NCI-H526 (cell line): ENCODE measurements at regions not wholly inside any gene's neighbourhood (a gene's known extent, or its start where the extent isn't known, plus 50 kb on each side); places are given as distances from the start of the nearest gene placed in this dataset.
A peak's percentile ranks its signal among the peaks of the same experiment; 100 is the strongest.
"Not testable (repeated sequence)": the region's sequence is repeated elsewhere in the genome, so short reads cannot be mapped to it uniquely, and the experiment has no call there.

Experiments
- DNase-seq, 2 experiments: peaks; one replicate each; lab custom pipeline; 2025; lab: John Stamatoyannopoulos, UW

DNA sequence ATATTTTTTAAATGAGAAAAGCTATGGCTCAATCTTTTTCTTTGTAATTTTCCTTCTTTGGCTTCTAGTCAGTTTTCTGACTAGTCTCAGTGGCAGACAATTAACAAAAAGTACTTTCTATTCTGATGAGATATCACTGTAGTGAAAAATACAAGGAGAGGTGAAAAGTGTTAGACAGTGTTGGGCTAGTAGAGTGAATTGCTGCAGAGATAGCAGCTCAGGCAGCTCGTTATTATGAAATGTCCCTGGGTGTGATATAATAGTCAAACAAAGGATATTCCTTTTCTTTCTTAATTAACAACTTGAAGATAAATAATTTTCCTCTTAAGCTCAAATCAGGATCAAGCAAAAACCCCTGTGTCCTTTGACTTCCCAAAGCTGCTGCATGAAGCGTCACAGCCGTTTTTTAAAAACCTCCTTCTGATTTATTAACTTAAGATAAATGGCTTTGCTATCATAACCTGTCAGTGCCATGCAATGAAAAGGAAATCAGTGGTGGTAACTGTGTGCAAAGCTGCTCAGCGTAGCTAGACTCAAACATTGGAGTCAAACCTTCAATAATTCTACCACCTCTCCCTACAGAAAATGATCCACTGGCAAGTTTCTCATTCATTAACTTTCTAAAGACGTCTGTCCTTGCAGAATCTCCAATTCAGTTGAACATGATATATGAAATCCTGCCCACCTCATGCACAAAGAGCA lies 646.6 kb upstream of the PTBP2 start:
- DNase-seq: no peak

DNA sequence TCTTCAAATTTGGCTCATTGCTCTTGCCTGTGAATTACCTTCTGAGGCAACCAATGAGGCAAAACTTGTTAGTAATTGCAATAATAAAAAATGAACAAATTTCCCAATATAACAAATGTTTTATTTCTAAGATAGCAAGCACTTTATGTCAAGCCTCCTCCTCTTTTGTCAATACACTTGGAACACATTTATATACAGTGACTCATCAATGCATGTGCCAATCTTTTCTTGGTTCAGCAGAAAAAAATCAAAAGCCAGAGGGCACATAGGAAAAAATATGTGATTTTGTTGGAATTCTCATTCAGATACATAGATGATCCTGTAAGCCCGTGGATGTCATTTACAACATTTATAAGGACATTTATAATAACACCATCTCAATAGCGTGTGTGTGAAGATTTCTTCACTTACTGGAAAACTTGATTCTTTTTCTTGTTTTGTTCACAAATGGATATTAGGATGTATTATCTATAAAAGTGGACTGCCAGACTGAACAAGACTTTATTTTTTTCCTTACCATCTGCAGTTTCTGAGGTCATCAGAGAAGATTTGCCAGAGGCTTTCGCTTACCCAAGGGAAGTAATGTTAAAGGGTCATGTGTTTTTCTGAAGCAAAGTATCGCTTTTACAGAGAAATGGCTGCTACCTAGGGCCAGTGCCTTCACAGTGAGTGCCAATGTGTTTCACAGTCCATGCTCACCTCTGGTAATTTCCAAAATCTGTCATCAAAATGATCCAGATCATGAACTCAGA lies 645.7 kb upstream of the PTBP2 start:
- no peak for DNase-seq

DNA sequence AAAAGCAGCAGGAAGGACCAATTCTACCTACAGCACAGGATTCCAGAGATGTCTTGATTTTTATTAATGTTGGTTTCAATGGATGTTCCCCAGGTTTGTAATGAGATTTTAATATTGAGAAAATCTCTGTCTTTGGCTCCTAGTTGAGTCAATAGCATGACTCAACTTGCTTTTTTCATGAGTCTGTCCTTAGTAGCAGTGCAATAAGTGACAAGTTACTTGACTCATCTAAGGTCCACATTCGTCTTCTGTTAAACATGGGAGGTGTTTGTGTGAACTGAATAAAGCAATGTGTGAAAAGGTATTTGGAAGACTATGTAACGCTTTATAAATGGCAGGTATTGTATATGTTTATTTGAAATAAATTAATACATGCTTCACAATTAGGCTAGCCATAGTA lies 645.0 kb upstream of the PTBP2 start:
- no peak for DNase-seq

DNA sequence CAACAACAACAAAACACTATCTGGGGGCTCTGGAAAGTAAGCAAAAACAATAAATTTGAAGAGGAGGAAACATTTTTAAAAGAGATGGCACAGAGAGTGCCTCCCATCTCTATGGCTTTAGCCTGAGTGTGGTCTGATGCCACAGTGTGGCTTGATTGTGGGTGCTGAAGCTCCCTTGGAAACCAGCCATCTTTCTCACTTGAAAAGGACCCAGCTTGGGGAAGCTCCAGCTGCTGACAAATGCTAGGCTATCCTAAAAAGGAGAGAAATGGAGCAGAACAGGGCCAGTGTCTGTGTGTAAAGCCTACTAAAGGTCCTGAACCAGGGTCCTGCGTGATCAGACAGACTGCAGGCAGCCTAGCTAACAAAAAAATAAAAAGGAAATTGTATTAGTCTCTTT lies 642.0 kb upstream of the PTBP2 start:
- DNase-seq: no peak

DNA sequence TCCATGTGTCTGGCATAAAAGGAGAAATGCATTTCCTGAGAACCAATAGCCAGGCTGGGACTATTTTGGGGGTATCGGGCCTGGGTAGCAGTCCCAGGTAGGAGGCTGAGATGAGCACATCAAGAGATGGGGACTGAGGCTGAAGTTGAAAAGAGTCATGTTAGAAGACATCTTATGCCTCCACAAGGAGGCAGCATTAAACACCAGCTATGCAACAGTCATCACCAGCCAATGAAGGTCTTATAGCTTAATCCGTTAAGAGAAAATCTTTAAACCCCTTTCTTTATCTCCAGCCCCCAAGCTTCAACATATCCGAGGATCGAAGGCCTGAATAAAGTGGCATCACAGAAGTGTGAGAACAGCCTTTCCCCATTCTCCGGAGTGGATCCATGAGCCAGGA lies 640.7 kb upstream of the PTBP2 start:
- DNase-seq: peak in 1 of 2 experiments; percentile 17

DNA sequence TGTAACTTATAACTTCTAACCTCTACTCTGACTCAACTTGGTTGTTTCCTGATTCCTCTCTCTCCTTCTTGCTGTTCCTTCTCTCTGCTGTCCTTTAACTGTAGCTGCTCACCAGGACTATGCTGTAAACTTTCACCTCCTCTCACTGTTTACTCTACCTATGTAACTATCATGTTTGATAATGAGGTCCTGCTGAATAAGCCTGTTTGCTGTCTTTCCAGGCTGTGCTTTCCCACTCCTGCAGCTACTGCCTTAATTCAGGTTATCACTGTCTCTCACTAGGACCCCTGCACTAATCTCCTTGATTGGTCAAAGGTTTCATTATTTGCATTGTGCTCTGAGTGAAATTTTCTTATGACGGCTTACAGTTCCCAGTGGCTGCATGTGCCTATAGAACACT lies 633.9 kb upstream of the PTBP2 start:
- no peak for DNase-seq

DNA sequence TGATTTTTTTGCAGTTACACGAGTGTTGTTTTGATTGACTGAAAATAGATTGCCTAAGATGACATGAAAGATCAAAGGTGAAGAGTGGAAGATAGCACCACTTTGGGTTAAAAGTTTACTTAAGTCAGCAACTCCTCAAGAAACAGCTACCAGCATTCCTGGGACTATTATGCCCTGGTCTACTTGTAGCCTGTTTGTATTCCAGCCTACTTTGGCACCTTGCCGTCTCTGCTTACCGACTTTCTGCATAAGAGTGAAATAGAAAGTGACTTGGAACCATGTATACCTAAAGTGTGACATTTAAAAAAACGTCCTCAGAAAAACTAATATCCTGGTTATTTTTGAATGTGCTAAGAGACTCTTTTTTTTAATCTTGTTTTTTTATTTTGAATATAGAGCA lies 631.5 kb upstream of the PTBP2 start:
- no peak for DNase-seq

DNA sequence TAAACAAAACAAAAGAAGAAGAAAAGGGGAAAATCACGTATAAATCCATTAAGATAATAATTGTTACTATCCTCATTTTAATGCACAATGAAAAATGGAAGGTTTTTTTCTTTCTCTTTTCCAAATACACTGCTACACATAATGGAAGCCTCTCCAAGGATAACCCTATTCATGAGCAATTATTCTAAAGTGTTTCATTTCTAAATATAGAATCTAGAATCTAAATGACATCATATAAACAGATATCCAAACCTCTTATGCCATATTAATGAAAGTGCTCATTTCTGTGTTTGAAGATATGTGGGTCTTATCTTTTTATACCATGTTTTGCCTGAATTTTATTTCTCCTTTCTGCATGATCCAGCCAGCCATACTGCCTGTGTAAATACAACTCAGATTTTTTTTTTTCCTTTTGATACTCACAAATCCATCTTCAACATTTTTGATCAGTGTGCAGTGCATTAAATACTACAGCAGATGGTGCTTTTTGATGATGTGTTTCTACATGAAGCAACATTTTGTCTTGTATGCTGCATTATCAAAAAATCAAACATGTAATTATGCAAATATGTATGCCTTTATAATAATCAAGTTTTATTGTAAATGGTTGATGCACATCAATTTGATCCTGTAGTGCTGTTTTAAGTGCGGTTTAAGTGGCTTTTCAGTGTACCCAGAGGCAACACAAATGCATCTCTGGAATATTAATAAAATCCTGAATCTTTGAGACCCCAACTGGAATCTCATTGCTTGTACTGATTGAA lies 625.6 kb upstream of the PTBP2 start:
- DNase-seq: no peak

DNA sequence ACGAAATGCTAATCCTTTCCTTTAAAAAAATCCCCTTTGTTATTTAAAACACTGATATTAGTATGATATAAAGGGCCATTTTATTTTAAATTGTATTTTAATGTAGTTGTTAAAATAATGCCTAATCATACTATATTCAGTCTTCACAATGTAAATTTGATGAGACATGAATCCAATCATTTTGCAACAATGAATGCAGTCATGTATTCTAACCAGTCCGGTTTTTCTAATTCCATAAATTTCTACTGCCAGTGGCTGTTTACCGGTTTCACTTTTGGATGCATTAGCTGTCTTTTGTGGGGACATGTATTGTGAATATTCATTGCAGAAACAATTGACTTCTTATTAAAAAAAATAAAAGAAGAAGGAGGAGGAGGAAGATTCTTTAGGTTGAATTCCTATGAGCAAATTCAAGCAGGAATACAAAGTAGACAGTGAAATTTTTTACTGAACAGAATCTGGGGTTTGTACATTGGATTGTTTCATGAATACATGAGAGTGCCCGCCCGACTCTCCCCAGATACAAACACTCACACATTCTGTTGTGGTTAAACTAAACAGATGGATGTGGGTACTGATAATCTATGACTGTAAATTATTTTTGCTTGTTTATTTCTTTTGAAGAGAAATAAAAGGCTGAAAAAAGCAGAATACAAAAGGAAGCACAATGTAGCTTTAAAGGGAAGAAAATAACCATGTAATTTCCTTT lies 624.8 kb upstream of the PTBP2 start:
- DNase-seq: no peak

DNA sequence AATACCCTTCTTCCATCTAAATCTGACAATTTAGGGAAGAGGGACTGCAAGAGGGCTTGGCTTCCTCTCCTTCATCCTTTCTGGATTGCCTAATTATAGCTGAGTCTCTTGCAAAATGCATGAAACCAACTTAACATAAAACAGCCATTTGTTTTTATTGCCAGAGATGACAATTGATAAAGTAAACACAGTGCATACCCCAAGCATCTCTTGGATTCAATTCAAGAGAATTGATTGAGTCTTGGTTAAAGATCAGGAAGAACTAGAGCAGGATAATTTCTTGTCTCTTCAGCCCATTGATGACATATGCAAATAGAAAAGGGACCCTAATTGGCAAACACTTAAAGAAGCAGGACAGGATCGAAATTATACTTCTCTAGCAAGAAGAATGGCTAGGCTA lies 617.1 kb upstream of the PTBP2 start:
- DNase-seq: no peak

DNA sequence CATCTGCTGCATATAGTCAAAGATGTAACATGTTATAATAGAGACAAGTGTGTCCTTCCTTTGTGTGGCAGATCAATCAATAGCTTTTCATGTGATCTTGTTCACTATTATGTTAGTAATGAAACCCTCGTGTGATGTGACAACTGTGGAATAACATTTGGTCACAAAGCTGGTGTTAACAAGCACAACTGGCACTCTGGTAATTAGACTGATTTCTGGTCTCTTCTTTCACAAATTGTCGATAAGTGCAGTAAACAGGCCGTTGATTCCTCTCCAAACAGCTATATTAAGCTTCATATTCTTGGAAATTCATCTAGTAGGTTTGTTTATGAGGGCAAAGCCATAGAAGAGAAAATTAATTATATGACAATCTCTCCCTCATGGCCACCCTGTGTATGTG lies 616.7 kb upstream of the PTBP2 start:
- no peak for DNase-seq

DNA sequence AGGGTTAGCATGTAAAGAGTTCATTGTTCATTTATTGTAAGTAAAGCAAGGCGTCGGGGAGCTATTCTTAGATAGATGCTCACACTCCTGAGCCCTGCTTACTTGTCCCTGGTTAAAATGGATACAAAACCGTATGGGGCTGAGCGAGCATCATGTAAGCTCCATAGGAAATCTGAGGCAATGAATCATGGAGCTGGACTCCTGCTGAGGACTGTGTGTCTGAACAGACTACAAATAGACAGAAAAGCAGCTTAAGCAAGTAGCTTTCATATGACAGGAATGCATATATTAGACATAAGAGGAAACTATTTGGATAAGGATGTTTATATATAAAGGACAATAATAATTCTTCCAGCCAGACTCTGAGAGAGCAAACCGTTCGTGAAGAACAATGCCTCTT lies 604.9 kb upstream of the PTBP2 start:
- no peak for DNase-seq

DNA sequence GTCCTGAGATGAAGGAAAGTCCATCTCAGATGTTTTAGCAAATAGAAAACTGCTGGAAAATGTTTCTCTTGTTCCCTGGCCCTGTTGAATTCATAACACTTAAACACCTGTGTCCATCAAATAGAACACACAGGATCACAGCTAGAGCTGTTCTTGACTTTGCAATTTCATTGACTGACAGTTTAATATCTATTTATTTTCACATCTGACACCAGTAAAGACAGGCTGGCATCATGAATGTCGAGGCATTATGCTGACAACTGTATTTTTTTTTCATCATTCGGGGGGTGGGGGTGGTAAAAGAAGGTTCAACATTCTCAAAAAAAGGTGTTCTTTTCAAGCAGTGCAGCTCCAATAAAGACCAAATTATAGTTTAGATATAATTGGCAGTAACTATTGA lies 591.2 kb upstream of the PTBP2 start:
- DNase-seq: peak in 1 of 2 experiments; percentile 35

DNA sequence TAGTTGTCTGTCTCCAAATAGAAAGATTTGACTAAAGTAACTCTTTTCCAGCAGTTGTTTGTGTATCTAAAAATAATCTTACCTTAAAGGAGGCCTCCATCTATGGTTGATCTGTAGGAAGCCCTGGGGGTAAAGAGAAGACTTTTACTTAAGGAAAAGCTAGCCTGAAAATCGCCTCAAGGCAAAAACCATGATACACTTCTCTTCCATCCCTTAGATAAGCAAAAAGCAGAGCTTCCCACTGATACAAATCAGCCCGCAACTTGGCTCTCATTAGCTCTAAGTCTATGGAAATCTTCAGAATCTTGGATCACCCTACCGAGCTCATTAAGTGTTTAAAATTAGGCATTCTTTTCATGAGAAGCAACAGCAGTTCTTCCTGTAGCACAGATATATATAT lies 576.9 kb upstream of the PTBP2 start:
- DNase-seq: no peak

DNA sequence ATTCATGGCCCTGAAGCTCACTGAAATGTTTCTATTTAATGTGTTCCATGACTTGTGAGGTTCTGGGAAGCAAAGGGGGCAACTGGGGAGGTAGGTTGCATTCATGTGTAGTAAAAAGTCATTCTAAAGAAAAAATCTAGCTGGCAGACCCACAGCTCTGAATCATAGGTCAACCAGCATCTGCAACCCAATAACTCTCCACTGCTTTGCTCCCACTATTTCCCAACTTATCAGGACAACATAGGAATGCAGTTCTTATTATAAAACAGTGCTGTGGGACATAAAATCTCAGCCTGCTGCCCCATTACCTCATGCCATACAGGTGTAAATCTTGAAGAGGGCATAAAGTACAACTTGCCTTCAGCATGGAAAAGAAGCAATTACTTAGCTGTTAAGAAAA lies 576.1 kb upstream of the PTBP2 start:
- DNase-seq: no peak

DNA sequence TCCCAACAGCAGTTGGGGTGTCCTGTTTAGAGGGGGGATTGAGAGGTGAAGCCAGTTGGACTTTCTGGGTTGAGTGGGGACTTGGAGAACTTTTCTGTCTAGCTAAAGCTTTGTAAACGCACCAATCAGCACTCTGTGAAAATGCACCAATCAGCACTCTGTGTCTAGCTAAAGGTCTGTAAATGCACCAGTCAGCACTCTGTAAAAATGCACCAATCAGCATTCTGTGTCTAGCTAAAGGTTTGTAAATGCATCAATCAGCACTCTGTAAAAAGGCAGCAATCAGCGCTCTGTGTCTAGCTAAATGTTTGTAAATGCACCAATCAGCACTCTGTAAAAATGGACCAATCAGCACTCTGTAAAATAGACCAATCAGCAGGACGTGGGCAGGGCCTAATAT lies 568.6 kb upstream of the PTBP2 start:
- DNase-seq: not testable (repeated sequence)

DNA sequence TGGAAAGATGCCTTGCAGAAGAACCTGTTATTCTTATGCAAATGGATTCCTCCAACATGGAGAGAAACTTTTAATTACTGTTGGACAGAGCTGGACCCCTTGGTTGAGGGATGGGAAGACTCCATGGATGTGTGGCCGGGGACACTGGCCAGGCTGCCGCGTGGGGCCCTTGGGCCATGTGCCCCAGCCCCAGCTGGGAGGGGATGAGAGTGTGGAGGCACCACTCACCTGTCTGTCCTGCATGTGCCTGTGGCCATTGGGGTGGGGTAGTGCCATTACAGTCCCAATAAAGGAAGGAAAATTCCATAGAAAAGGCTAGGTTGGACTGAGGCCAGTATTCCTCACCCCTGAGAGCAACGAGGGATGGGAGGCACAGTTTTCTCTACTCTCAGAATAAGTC lies 564.5 kb upstream of the PTBP2 start:
- DNase-seq: no peak

DNA sequence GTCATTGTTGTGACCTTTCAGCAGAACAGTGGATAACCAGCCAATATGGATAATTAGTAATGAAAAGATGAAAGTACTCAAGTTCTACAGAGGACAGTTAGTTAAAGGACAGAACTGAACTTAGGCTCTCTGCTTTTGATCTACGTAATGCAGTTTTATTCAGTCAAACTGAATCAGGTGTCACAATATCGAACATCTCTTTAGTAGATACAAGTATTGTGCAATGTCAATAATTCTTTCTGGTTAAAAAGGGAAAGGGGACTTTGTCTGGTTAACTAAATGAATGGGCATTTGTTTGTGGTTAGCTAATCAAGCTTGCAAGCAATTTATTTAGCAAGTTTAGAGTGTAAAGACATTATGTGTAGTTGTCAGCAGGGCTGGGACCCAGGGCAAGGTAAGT lies 562.2 kb upstream of the PTBP2 start:
- DNase-seq: no peak

DNA sequence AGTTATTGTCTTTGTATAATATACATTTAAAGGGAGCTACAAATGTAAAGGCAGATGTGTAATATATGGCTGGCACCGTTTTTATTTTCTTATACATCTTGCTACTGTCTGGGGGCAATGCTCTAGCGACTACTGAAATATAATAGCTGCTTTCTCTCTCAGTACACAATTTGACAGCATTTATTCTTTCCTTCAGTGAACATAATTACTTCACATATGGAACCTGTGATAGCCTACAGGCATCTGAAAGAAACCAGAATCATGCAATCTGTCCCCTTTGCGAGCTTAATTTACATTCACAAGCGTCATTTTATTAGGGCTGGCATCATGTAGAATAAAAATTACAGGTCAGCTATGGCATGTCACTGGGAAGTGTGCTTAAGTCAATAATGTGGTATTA lies 557.5 kb upstream of the PTBP2 start:
- no peak for DNase-seq

DNA sequence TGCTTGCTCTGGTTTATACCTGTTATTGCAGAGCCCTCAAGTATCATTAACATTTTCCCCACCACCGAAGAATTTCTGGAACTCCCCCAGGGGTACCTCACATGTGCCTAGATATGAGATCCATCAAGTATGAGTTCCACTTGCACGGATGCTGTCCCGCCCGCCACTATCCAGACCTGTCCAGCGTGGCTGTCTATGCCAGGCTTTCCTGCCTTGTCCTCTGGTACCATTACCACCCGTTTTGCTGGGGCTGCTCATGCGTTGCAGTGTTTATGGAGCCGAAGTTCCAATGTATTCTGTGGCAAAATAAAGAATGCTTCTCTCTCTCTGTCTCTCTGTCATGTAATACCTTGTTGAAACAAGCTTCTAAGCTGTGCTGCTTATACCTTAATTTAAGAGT lies 543.5 kb upstream of the PTBP2 start:
- DNase-seq: no peak

DNA sequence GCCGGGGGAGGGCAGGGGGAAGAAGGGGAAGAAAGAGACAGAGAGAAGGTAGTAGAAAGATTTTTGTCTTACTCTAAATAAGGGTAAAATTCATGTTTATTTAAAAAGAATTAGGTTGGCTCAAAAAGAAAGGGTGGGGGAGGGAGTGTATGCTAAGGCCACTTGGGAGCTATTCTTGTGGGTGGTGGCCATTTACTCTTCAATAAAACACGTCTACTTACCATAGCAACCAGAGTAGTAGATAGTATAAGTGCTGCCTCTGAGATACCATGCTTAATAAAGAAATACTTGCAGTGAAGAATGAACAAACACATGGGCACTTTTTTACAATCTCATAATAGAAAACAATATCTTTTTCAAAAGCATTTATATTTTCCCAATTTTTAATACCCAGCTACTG lies 538.1 kb upstream of the PTBP2 start:
- no peak for DNase-seq

DNA sequence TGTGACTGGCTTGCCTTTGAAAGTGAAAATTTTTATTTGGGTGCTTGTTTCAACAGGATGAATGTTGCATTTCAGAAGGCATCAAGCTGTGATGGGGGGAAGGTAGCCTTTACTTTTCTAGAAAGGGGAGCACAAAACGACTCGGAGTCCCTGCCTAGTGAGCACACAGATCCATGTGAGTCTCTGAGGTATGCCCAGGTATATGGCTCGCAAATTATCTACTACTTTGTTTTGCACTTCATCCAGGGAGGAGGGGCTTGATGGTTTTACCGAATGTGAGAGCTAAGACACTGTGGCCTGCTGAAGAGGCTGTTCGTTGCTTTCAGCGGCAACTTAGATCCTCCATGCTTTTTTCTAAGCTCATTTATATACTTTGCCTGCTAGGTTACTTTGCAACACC lies 537.7 kb upstream of the PTBP2 start:
- no peak for DNase-seq

DNA sequence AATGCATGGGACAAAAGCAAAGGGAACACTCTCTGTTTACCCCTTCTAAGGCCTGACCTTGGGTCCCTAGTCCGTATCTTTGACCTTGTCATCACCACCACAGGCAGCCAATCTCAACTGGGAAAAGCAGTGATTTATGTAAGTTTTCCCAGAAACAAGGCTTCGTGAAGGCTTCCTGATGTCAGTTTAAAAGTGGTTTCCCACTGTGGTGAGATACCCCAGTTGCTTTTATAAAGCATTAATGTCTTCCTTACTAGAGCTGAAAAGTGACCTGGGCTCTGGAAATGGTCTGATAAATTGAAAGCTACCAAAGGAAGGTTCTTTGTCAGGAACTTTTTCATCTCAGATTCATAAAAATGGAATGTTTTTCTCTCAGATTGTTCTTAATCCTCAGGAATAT lies 536.4 kb upstream of the PTBP2 start:
- no peak for DNase-seq
